ENCODE measurements at regions not wholly inside any gene's neighbourhood (a gene's known extent, or its start where the extent isn't known, plus 50 kb on each side); places are given as distances from the start of the nearest gene placed in this dataset.

DNA sequence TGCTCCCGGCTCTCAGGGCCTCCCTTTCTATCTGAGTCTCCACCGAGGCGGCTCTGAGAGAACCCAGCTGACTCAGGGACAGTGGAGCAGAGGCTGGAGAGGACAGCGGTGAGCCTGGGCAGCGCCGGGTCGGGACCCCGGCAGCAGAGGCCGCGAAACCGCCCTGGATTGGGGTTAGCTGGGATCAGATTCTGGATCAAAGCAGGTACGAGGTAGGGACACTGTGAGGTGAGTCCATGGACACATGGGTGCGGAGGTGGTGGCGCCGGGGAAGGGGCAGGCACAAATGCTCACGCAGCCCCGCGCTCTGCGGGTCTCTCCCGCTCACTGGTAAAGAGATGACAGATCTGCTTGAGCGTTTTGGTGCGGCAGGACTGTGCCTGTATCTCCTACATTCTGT, 146.4 kb upstream of the GGTLC1 start:
- no peak for DNase-seq

DNA sequence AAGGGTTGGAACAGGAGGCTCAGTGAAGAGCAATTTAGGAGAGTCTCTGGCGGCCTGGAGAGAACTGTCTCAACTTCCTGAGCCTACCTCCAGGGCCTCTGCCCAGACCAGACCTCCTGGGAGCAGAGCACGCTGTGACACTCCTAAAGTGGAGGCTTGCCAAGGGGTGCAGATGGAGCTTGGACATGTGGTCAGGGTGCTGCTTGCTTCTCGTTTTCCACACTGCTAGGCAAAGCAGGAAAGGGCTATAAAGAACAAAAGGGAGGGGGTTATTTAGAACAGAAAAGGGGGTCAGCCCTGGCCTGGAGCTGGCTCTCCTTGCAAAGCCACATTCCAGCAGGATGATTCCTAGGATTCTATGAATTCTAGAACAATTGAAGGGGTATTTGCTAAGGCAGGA, 145.7 kb upstream of the GGTLC1 start:
- DNase-seq, result no peak

DNA sequence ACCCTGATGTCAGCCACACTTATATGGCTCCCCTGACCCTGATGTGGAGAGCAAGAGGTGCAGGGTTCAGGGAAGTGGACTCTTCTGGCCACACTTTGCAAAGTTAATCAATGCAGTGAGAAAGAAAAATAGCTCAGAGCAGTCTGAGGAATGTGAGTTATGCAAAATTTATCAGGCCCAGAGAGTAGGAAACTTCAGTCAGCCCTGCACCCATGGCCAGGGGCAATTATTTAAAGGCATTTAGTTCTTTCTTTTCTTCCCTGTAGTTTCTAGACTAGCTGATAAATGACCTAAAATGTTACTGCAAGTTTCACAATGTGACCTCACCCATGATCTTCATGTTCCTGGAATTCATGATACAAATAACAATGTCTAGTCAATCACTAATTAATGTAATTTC, 143.7 kb upstream of the GGTLC1 start:
- DNase-seq, result no peak

DNA sequence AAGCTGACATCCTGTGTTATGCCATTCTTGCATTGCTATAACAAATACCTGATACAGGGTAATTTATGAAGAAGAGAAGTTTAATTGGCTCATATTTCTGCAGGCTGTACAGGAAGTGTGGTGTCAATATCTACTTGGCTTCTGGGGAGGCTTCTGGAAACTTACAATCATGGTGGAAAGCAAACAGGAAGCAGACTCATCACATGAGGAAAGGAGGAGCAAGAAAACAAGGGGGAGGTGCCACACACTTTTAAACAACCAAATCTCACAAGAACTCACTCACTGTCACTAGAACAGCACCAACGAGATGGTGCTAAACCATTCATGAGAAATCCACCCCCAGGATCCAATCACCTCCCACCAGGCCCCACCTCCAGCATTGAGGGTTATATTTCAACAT, 143.1 kb upstream of the GGTLC1 start:
- no peak for DNase-seq

DNA sequence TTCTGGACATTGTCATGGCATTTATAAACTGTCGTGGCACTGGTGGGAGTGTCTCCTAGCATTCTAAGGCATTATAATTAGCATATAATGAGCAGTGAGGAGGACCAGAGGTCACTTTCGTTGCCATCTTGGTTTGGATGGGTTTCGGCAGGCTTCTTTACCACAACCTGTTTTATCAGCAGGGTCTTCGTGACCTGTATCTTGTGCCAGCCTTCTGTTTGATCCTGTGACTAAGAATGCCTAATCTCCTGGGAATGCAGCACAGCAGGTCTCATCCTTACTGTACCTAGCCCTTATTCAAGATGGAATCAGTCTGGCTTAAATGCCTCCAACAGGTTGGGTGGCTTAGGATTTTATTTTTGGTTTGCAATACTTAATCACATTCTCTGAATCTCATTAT, 142.7 kb upstream of the GGTLC1 start:
- no peak for DNase-seq

DNA sequence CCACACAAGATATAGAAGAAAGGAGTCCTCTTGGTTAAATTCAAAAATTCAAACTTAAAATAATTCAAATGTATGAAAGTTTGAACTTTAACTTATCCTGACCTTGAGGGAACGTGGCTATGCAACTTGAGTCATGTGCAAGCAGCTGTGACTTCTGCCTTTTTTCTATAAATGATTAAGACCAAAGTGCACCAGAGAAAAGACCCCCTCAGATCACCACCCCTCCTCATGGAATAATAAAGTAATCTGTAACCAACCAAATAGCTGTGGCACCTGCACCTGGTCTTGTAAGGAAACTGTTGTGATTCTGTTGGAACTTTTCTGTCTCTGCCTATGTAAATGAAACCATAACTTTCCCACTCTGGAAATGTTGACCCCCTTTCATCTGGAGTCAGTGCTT, 141.1 kb upstream of the GGTLC1 start:
- no peak for DNase-seq

DNA sequence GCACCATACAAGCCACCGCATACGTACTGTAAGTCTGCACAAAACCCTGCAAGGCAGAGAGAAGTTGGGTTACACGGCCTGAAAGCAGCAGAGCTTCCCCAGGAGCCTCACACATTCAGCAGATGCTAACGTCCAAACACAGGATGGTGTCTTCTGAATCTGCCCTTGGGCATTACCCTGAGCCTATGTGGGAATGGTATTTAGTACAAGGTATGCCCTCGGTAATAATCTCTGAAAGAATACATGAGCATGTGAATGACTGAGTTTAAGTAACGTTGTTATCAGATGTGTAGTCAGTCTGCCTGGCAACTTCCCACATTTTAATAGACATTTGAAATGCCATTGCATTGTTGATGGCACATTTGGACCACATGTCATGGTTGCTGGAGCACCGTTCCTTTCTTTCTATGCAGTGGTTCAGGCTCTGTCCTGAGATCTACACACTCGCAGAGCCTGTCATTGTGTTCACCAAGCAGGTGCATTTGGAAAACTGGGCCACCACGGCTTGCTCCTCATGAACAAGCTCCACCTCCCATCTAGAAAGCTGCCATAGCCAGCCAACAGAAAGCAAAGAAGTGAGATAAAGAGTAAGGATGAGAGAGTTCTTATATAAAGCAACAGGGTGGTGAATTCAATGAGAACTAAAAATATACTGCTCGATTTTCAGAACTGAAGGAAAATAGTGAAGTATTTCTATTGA, 136.5 kb upstream of the GGTLC1 start:
- DNase-seq, result no peak

DNA sequence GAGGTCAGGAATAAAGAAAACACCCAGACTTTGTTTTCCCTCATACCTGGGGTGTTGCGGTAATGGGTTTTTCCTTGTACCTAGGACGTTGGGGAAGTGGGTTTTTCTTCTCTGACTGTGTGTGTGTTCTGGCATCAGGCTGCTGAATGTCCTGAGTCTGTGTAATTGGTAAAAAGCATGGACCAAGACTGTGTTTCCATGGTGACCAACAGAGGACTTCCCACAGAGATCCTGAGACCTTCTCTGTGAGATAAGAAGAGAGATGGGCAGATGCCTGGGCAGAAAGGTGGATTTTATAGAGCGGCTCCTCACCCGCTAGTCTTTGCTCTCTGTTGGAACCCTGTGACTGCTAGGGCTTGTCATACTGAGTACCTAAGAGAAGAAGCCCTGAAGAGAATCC, 135.4 kb upstream of the GGTLC1 start:
- DNase-seq, result no peak

DNA sequence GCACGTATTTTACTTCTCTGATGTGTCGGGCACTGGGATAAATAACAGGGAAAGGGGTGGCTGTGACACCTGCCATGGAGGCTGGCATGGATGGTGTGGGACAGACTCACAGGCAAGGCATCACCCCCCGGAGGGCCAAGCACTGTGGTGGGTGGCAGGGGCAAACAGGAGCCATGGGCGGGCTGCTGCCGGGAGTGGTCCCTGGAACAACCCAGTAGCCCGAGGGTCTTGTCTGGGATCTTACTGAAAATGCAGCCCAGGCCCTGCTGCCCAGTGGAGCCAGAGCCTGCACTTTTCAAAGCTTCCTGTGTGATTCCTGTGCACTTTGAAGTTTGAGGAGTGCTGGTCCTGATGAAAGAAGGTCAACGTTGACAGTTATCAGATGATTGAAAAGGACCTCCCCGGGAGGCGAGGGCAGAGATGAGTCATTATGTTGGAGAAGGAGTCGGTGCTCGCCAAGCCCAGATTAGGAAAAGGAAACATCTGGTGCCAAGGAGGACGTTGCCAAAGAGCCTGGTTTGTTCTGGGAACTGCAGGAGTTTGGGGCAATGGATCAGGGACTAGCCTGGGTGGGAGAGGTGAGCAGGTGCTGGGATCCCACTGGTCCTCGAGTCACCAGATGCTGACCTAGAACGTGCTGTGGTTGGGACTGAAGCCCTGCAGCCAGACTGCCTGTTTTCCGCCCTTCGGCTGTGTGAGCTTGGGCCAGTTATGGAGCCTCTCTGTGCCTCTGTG, 130.0 kb upstream of the GGTLC1 start:
- no peak for DNase-seq

DNA sequence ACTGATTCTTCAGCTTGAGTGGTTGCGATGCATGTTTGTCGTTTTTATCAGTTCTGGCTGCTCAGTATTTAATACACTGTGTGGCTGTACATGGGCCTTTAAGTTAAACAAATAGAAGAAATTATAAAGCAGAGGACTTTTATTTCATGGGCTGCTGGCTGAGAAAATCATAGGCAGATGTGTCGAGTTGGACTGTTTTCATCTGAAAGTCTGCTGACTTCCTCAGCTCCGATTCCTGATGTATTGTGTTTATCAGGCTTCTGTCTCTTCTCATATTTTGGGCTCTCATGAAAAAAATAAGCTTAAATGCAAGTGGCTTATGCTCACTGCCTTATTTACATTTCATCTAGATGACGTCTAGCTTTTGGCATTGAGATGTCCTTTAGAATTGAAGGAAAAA, 129.5 kb upstream of the GGTLC1 start:
- no peak for DNase-seq

DNA sequence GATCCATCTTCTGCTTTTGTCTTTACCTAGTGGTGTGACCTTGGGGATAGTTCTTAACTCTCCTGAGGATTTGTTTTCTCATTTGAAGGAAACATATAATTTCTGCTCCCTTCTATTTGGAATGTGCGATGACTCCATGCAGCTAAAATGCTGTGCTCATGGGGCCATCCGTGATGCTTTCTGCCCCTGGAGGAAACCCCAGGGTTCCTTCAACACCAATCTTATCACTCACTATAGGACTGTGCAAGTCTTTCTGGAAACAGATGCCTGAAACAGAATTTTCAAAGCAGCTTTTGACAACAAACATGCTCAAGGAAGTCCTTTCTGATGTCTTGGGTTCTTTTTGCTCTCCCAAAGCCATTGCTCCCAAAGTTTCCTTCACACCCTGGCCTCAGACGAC, 128.8 kb upstream of the GGTLC1 start:
- DNase-seq, result no peak

DNA sequence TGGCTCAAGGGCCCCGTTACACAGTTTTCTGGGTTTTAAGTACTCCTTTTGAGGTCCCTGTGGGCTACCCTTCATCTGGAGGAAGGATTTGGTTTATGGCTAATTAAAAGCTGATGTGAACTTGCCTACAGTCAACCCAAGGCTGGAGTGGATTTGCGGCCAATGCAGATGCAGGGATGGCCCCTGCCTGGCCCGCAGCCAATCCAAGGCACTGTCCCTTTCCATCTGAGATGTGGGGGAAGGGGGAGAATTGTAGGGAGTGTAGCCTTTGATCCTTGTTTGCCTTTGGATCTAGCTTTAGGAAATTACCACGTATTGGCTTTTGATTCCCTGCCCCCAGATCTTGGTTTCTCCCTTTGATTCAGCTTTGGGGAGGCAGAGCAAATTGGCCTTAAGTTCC, 128.0 kb upstream of the GGTLC1 start:
- DNase-seq, result no peak

DNA sequence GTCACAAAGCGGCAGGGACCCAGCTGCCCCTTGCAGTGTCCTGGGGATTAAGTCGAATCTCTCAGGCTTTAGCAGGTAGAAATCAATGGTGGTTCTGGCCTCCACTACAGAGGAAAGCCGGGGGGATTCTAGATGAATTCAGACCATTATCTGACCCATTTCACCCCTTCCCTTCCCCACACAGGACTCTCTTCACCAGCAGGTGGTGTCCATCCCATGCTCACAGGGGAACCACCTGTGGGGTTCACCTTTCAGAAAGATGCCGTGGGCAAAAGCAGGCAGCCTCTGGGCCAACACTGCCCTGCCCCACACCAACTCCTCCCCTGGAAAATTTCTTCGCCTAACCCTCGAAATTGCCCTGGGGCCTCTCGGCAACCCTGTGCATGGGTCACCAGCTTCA, 123.8 kb upstream of the GGTLC1 start:
- DNase-seq, result no peak

DNA sequence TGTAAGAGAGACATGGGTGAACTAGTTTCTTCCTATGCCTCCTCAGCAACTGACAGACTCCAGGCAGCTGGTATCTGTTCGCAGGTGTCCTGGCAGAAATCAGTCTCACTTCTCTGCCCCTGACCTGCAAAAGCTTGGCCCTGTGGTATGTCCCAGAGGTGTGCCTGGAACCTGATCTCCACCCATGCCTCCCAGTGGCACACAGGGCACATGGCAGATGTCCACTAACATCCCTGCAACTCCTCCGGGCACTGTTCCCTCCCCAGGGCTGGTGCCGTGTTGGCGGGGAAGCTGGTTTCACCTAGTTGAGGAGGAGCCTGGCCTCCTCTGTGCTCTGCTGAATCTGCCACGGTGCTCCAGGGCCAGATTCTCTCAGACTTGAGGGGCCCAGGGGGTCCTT, 123.3 kb upstream of the GGTLC1 start:
- DNase-seq, result no peak

DNA sequence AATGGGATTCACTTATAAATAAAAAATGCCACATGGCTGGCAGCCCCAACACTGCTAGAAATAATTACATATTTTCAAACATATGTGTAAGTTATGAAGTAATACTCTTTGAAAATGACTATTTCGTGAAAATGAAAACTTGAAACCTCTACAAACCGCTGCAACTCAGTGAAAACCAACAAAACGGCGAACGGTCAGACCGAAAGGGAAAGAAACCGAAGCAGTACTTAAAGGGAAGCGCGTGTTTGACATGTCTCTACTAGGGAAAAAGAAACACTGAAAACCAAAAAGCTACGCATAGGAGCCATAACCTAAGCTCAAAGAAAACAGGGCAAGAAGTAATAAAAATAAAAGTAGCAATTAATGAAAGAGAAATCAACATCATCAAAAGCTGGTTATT, 121.0 kb upstream of the GGTLC1 start:
- DNase-seq, result no peak

DNA sequence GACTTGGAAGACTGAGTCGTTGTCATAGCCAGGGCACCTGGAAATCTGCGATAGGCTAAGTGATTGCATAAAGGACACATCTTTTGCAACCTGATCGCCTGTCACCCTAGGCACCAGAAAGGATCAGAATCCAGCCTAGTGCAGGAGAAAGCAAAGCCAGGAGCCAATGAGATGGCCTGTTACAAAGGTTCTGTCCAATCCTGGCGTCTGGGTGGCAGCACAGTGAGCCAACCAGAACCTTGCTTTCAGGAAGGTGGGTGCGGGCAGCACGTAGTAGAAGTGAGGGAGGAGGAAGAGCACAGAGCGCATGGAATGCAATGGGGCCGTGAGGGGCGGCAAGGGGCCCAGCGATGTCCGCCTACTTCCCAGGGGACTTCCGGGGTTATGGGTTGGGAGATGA, 120.4 kb upstream of the GGTLC1 start:
- no peak for DNase-seq

DNA sequence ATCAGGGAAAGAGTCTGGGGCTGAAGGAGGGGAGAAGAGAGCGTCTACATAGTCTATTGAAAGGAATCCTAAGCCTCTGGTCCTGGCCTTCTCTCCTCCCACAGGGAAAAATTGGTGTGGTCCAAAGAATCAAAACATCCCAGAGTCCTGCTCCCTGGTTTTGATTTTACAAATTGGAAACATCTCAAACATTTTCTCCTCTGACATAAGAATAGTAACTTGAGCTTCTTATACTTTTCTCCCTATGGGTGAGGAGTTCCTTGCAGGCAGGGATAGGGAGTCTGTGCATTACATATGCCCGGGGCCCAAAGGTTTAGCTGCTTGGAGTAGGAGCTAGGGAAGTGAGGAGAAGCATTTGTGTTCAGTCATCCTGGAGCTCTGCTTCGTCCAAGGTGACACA, 120.0 kb upstream of the GGTLC1 start:
- no peak for DNase-seq

DNA sequence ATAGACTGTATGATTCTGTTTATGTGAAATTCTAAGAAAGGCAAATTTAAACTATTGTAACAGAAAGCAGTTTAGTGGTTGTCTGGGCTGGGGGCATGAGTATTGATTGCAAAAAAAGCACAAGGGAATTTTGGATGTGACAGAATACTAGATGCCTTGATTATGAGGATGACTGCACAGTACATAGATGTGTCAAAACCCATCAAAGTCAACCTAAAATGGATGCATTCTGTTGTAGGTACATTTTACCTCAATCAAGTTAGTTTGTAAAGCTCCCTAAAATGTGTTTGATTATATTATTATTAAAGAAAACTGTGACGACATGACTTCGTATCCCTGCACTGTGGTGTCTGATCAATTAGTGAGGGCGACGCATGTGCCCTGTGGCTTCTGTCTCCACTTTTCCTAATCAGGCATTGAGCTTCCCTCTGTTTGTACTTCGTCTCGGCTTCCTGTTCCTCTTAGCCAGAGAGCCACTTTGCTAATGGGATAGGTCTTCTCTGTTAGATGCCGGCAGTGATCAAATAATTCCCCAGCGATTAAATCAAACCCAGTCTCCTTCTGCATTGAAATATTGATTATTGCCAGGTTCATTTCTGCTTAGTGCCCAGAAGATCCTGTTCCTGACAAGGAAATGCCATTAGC, 118.3 kb upstream of the GGTLC1 start:
- DNase-seq, result no peak

DNA sequence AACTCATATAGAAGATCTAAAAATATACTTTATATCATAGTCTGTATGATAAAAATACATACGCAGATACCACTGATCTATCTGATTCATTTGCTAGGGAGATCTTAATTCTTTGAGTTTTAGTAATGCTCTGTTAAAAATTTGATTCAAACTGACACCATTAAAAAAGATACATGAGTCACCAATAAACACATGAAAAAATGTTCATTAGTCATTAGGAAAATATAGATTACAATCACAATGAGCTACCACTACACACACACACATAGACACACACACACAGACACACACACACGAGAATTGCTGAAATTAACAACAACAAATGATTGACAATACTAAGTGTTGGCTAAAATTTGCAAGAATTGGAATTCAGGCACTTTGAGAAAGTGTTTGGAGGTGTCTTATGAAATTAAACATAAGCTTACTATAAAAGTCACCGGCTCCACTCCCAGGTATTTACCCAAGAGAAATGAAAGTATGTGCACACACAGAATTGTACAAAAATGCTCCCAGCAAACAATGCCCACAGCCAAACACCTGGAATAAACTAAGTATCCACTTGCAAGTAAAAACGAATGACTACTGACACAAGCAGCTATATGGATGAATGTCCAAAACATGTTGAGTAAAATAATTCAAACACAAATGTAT, 117.7 kb upstream of the GGTLC1 start:
- DNase-seq, result no peak

DNA sequence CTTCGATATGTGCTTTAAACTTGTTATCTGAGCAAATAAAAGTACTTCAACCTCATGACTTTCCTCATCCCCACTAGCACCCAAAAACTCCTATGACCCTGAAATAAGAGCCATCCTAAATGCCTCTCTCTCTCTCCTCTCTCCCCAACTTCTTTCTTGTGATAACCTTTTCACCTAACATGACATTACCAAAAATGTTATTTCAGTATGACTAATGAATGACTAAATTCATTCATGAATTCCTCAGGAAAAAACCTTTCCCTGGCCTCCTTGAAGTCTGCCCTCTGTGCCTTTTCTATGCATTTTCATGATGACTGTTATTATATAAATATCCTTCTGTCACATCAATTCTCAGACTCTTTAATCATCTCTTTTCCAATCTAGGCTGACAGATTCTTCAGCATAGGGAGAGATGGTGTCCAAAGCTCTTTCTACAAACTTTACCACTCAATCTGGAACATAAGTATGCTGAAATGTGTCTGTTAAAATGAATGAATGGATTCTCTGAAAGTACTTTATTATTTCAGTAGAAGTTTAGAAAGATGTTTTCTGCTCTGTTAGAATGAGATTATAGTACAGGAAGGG, 114.3 kb upstream of the GGTLC1 start:
- DNase-seq, result no peak

DNA sequence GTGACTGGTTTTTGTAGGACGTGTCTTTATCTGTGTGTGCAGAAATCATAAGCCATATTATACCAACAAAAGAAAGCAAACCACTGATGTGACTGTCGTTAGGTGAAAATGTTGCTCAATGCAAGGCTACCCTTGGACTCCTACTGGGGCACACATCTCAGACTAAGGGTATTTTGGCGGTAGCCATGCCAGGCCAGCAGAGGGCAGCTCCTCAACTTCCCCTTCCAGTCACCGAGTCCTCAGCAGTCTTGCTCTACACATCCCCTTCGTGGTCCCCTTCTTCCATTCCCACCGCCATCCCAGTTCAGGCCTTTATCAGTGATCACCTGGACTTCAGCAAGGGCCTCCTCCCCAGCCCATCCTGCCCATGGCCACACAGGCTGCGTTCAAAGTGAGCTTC, 113.7 kb upstream of the GGTLC1 start:
- DNase-seq, result no peak

DNA sequence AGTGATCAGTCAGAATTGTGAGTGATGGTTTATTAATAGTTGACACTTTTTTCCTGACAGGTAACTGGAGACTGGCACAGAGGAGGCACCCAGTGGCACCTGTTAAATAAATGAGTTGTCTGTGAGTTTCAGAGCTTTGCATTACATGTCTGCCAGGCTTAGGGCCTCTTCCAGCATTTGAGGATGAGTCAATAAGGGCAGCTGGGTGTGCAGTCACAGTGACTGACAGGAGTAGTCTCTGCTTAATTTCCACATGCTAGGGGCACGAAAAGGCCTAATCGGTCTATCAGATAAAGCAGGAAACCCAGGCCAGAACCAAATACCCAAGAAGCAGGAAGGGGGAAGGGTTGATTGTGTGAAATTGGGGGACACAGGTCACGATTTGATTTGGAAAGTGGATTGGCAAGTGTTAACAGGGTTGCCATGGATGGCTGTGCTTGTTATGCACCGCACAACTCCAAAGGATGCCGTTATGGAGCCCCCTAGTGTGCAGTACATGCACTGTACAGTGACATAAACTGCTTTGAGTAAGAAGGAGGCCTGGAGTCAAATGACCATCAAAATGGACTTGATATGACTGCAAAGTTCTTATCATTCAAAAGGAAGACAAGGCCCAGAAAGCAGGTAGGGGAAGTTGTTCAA, 111.9 kb upstream of the GGTLC1 start:
- DNase-seq, result peak in 1 of 4 experiments; percentile 8

DNA sequence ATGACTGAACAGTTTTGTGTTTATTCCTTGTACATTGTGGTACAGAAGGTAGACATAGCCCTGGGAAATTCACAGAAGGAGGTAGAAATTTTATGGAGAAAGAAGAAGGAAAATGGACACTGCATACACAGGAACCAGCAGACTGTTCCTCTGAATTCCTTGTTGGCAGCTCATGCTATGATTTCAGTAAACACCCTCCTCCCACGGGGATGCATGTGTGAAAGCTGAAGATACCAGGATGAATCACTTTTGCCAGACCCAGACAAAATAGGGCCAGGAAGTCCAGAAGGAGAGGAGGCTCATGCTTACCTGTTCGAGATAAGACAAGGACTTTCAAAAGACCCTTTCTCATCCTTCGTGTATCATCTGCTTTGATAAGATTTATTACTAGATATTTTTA, 110.3 kb upstream of the GGTLC1 start:
- no peak for DNase-seq
